ENCODE measurements at regions not wholly inside any gene's neighbourhood (a gene's known extent, or its start where the extent isn't known, plus 50 kb on each side); places are given as distances from the start of the nearest gene placed in this dataset.

DNA sequence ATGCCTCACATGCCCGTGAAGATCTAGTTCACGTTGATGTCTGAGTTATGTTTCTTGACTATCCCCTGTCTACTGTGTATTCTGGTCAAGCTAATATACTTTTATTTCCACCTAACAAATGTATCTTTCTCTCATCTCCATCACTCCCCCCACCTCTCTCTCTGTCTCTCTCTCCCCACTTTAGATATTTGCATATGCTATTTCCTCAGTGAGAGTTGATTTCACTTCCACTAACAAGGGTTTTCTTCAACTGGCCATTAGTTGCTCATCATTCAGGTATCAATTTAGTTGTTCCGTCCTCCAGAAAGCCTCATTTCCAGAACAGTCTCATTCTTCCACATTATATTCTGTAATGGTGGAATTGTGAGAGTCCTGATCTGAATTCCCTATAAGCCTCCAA is 1777.8 kb upstream of the TENM3 start (continued):
- TF ChIP-seq ZNF800 (CRISPR knock-in tag; IDR thresholded peaks at IDR 0.05) (no peak), SYNCRIP (IDR thresholded peaks at IDR 0.05; ENCODE audit: insufficient read depth, low read depth, low read length) (no peak), ZFP1 (CRISPR knock-in tag; IDR thresholded peaks at IDR 0.05) (no peak), ZNF10 (CRISPR knock-in tag; IDR thresholded peaks at IDR 0.05; ENCODE audit: borderline replicate concordance, low read depth) (no peak), ZNF75D (CRISPR knock-in tag; IDR thresholded peaks at IDR 0.05; ENCODE audit: borderline replicate concordance) (no peak), ZNF615 (CRISPR knock-in tag; IDR thresholded peaks at IDR 0.05; ENCODE audit: borderline replicate concordance) (no peak), ATF6 (CRISPR knock-in tag; conservative IDR thresholded peaks at IDR 0.05) (no peak)

DNA sequence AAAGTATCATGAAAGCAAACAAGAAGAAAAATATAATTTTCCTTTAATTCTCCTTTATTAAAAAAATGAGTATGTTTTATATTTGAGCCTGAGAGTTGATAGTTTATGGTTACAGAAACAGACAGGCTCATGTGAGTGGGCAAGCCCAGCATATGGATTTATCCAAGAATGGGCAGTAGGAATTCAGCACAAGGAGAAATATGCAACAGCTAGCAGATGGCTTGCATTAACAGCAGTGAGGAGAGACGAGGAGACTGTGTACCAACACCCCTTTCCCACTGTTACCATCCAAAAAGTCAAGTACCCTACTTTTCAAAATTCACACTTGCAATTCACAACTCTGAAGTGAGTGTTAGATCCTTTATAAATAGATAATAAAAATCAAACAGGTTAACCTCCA is 1760.2 kb upstream of the TENM3 start:
- TF ChIP-seq DMAP1 (CRISPR knock-in tag; IDR thresholded peaks at IDR 0.05) (no peak), ZFAT (CRISPR knock-in tag; conservative IDR thresholded peaks at IDR 0.05) (no peak), FOXM1 (CRISPR knock-in tag; IDR thresholded peaks at IDR 0.05) (no peak), MTA1 (CRISPR knock-in tag; IDR thresholded peaks at IDR 0.05; ENCODE audit: borderline replicate concordance) (no peak), ZNF724P (CRISPR knock-in tag; IDR thresholded peaks at IDR 0.05; ENCODE audit: borderline replicate concordance) (no peak), ZFP36L1 (CRISPR knock-in tag; IDR thresholded peaks at IDR 0.05) (no peak), ATAD3A (CRISPR knock-in tag; IDR thresholded peaks at IDR 0.05) (no peak), ZNF12 (CRISPR knock-in tag; IDR thresholded peaks at IDR 0.05) (no peak), ZNF660 (CRISPR knock-in tag; IDR thresholded peaks at IDR 0.05; ENCODE audit: borderline replicate concordance, low read depth) (no peak), MBNL3 (CRISPR knock-in tag; conservative IDR thresholded peaks at IDR 0.05) (no peak), FOXA3 (CRISPR knock-in tag; IDR thresholded peaks at IDR 0.05) (no peak), DPF2 (CRISPR knock-in tag; IDR thresholded peaks at IDR 0.05; ENCODE audit: borderline replicate concordance, low read depth) (no peak)
- in situ Hi-C loops (cut with HindIII; ENCODE audit: extremely low pct_ligation_motif_present, low pct_unique_long_range_greater_than_20kb): no loop called here
- intact Hi-C loops (cut with micrococcal nuclease; ENCODE audit: unreplicated experiment): no loop called here
- Histone ChIP-seq H3K27ac (ENCODE audit: extremely low read length, insufficient read depth, low read length) (no peak overlapping the region), H3K36me3 (replicated peaks in 1 of 2; ENCODE audit: control insufficient read depth in 1 of 2, insufficient read depth in 2 of 2, low read length in 2 of 2) (no peaks in the 10 kb centered on the region), H3K9me3 (ENCODE audit: low read length) (no peaks in the 10 kb centered on the region), H3K4me3 (replicated peaks in 1 of 3; ENCODE audit: insufficient read depth in 1 of 3, low read depth in 2 of 3, low read length in 3 of 3) (no peak overlapping the region), H2AFZ (ENCODE audit: low read length) (no peak overlapping the region), H3K4me1 (ENCODE audit: insufficient read depth, low read length) (no peaks in the 10 kb centered on the region), H3K79me2 (ENCODE audit: insufficient read depth, low read length) (no peaks in the 10 kb centered on the region), H4K20me1 (ENCODE audit: insufficient read depth, low read length) (no peaks in the 10 kb centered on the region), H3K9ac (ENCODE audit: insufficient read depth, low read depth, low read length) (no peak overlapping the region), H3K4me2 (ENCODE audit: low read depth, low read length) (no peak overlapping the region), H3K27me3 (ENCODE audit: control insufficient read depth in 1 of 2, insufficient read depth in 2 of 2, low read length in 2 of 2) (no peaks in the 10 kb centered on the region)
- CTCF ChIA-PET (ENCODE audit: low intra/inter-chr PET ratio, low total read pairs): no interaction called here
- POLR2A ChIA-PET: no interaction called here
- no peak for DNase-seq (ENCODE audit: low spot score)
- no TSS peak for BruUV-seq (replicated peaks)
- FAIRE-seq: no peak
- ATAC-seq: no peak
- 0% methylated on average over 1 of the region's 1 CpG for WGBS (ENCODE audit: low lambda C conversion rate)

All from HepG2 (cell line).